HG02870 (cell line): ENCODE measurements at regions not wholly inside any gene's neighbourhood (a gene's known extent, or its start where the extent isn't known, plus 50 kb on each side); places are given as distances from the start of the nearest gene placed in this dataset.

Experiments
- ATAC-seq: cut with Tn5 transposase; IDR thresholded peaks from one replicate; pipeline ENCODE4 v1.9.1; 2021; ENCODE audit warnings: mild to moderate bottlenecking, moderate library complexity; ENCODE audit not compliant: unreplicated experiment

DNA sequence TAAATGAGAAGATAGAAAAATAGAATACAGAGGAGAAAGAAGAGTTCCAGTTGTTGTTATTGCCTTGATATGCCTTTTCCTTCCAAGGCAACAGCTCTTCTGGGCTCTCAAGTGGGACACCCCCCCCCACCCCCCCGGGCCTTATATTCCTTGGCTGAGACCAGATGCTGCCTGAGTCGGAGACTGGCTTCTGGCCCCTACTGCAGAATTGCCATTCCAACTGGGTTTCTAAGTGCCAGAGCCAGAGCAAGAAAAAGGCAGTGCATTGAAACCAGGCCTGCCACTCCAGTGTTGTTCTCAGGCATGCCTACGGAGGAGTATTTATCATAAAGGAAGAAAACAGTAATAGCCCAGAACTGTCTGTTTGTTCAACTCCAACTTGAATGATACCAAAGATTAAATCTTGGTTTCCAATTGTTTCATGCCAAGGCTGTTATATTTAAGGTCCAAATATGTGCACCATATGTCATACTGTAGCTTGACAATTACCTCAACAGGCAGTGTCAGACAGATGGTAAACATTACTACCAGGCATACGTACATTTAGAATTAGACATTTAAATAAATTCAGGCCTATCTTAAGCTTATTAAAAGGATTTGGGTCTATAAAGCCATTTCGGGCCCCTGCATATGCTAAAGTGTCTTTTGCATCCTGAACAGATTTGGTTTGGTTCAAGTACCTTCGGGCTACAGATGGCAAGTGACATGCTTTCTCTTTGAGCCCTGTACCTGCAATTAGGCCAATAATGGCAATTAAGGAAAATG lies 209.9 kb upstream of the SEMA6D start:
- ATAC-seq: no peak

DNA sequence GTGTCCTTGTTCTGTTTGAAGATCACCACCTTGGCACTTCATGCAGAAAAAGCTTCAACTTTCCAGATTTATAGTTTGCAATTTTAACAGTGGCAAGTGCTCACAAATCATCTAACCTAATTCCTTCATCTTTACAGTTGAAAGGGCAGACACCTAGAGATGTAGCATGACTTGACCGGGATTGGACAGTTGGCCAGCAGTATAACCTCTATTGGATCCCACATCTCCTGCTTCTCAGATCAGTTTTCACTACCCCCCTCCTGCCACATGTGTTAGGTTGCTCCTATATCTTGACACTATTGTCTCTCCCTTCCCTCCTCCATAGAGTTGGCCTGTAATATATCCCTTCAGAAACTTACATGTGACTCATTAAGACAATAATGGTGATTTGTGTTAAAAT lies 206.0 kb upstream of the SEMA6D start:
- ATAC-seq: no peak

DNA sequence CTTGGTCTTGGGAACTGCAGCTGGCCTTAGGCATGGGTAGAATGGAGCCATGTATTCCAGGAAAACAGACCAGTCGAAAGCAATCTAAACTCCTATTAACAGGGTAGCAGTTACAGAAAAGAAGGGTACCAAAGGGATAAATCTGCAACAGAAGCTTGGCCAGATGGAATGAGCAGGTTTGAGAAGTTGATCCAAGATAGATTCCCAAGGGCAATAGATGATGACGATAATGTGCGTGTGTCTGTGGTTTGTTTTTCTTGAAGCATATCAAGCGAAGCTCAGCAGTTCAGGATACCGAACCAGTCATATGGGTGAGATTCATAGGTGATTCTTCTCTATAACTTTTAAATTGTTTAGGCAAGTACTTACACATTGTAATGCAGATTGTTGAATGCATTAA lies 203.8 kb upstream of the SEMA6D start:
- ATAC-seq: no peak

DNA sequence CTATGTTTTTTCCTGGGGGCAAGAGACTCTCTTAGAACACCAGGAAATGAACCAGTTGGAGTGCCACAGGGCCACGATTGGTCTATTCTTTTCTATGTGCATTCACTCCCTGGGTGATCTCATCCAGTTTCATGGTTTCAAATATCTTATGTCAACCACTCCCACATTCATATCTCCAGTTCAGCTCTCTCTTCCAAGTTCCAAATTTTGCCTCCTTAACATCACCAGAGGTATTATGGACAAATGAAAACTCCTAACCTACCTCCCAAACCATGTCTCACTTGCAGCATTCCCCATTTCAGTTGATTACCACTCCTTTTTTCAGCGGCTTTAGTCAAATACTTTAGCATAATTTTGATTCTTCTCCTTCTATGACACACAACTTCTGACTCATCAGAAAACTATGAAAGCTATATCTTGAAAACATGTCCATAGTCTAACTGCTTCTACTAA lies 203.1 kb upstream of the SEMA6D start:
- ATAC-seq: no peak

DNA sequence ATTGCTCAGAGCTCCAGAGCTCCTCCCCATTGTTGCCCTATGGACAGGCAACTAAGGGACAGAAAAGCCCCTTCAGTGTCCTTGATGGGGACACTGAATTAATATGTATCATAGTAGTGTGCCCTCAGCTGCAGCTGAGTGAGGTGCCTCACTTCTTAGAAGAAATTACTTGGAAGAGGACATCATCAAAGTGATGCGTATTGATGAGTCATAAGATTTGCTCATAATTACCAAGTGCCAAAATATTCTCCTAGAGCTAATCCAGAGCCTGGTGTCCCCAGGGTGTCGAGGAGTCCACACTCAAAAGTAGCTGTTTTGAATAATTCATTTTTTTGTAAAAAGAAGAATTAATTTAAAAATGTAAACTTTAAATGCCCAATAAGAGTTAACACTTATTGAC lies 200.7 kb upstream of the SEMA6D start:
- ATAC-seq: no peak

DNA sequence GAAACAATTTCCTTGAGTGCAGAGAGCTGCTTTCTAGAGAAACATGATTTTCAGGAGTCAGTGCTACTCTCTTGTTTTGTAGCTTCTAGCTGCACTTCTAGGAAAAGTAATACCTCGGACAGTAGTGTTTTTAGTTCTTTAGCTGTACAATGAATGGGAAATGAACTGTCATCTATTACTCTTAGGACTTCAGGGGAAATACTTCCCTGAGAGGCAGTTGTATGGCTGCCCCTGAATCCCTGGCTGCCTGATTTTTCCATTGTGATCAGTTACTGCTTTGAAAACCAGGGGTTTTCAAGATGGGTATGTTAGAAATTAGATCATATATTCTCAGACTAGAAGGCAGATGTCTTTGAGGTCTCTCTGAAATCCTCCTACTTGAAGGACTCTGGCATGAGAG lies 200.3 kb upstream of the SEMA6D start:
- no peak for ATAC-seq

DNA sequence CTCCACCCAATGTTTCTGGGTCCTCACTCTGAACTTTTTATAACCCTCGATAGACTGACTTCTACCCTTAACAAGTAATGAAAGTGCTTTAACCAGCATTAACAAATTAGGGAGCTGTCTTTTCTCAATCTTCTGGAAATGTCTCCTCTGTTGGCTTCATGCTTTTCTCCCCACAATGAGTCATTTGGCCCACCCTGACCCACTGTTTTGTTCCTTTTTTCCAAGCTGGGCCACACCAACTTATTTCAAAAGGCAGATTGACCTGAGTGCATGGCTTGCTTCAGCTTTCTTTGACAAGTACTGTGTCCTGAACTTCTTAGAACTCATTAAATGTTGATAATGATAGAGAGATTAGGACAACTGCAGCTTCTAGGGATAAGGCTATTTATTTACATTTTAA lies 199.6 kb upstream of the SEMA6D start:
- ATAC-seq: no peak

DNA sequence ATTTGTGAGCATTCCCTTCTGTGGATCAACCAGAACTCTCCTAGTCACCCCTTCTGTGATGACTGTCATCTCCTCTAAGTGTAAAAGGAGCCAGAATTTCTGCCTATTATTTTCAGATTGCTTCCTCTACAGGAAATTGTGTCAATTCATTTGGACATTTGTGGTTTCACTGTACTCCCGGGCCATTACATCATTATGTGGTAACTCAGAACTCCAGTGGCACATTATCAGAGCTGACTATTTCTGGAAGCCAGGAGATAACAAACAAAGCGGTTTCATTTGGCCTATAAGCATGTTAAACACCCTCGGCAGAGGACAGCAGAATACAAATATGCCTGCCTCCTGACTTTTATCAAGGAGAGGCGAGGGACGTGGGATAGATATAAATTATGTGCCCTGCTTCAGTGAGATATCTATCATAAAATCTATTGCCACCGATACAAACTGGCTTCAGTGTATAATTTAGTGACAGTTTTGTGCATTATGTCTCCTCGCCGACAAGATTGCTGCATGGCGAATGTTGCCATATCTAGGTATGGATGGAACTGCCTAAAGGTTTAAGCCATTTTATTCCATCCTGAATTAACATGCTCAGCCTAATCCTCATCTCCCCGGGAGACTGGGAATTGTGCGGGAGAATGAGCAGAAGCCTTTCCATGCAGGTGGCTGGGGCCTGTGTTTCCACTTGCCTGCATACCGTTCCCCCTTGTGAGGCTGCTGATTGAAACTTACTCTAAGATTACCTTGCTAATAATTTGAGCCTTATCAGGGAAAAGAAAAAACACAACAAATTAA lies 193.4 kb upstream of the SEMA6D start:
- no peak for ATAC-seq

DNA sequence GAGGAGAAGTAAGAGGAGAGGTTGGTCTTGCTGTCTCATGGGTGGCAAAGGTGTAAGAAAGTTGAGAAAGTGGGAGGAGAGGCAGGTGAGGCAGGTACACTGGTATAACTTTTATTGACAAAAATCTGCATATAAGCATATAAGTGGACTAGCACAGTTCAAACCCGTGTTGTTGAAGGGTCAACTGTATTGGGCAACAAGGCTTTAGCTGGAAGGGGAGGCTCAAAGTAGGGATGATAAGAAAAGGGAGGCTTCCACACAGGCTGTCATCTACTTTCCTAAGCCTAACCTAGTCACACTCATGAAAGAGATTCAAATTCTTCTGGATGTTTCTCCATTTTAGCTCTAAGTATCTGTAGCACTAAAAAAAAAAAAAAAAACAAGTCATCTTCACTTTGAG lies 188.1 kb upstream of the SEMA6D start:
- no peak for ATAC-seq

DNA sequence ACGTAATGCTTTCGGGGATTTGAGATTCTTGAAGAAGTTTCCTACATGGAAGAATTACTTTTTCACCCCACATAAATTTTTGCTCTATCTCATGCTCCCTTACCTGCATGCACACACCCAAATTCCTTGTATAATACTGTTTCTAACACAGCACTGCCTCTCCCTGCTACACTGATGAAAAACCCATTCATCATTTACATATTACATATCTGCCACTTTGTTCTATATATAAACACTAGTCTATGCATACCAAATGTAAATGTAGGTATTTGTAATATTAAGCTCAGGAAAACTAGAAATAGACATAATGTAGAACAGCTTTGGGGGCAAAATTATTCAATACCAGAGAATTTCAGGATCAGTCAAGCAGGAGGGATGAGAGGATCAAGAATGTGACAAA lies 182.6 kb upstream of the SEMA6D start:
- ATAC-seq: no peak

DNA sequence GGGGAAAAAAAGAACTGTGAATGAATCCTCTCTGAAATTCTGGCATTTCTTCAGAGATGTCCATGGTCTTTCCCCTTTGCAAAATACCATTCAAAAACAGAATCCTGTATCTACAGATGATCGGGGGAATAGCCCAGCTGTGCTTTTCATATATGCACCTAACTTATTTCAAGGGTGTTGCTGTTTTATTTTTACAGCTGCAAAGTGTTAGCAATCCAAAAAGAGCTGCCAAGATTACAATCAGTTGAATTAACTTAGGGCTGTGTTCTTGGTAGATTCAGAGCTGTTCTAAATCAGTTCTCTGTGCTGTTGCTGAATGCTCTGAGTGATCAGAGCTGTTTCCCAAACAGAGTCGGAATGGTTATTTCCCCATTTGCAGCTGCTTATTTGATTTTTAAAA lies 175.7 kb upstream of the SEMA6D start:
- ATAC-seq: no peak

DNA sequence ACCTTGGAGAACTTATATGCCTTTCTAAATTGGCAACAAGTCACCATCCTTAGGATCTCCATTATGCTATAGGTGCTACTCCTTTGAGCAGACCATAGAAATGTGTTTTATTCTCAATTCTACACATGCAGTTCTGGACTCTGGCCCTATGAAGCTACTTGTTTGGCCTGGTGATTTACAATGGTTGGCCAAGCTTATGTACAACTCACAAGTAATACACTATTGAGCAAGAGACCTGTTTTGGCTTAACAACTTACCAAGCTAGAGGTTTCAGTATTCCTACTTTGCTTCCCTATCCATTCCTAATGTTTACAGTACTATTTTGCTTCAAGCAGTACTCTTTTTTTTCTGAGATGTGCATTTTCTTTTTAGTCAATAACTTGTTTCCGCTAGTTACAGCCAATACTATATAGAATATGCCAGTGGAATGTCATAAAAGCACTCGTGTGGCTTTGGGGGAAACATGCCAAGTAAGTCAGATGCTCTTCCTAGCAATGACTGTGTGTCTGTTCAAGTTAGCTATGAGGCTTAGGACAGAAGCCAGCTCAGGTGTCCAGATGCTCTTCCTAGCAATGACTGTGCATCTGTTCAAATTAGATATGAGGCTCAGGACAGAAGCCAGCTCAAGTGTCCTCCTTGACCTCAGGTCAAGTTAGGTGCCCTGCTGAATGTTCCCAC lies 174.9 kb upstream of the SEMA6D start:
- no peak for ATAC-seq

DNA sequence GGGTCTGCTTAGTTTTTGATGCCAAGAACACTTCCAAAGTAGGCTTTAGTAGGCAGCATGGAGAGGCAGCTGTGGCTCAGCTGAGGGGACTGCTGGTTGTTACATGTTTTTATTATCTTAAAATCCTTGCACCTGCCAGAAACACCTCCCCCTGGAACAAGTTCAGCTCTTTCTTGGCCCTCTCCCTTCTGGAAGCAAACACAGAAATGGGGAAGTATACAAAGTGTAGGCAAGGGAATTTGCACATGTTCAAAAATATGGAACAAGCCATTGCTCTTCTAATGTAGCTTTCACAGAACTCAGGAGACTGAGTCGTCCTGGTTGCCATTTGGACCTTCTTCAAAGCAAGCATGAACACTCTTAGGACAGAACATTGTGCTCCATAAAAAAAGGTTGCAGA lies 169.1 kb upstream of the SEMA6D start:
- no peak for ATAC-seq

DNA sequence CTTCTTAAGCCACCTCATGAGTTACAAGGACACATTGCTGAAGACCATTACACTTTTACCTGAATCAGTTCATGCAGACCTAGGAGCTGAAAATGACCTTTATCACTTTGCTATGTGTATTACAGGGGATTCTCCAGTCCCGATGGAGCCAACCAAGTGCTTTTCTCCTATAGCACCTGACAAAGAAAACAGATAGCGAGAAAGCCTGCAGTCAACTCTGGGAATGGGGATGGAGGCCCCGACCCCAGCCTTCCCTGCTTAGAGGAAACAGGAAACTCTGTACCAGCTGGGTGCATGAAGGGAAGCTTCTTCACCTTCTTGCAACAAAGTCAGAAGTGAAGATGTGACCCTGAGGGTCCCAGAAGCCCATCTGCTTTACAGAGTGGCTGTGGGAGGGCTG lies 168.3 kb upstream of the SEMA6D start:
- no peak for ATAC-seq

DNA sequence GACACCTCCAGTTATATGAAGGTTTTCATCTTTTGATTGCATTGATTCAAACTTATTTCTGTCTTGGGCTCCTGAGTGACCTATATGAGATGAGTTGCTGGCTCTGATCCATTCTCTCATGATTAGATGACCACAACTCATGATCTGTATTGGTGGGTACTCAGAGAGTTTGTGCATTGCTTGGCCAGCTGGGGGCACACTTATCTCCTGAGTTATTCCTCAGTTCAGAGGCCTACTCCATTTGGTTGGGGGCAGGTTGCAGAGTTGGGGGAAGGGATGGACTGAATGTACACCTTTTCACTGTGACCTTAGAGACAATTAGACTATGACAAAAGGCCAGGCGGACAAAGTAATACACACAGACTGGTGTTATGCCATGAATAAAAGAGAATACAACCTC lies 166.2 kb upstream of the SEMA6D start:
- no peak for ATAC-seq

DNA sequence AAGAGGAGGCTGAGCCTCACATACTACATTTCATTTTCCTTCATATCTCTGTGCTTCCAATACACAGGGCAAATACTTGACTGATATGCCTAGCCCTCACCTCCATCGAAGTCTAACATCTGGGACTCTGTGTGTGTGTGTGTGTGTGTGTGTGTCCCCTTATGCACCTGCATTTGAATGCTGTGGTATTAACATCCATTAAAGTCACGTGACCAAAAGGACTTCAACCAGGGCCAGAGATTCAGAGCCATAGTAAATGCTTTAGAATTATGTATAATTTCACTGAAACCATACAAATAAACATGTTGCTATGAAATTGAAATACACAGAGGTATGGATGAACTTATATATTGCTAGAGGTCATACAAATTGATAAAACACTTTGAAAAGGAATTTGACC lies 165.8 kb upstream of the SEMA6D start:
- no peak for ATAC-seq

DNA sequence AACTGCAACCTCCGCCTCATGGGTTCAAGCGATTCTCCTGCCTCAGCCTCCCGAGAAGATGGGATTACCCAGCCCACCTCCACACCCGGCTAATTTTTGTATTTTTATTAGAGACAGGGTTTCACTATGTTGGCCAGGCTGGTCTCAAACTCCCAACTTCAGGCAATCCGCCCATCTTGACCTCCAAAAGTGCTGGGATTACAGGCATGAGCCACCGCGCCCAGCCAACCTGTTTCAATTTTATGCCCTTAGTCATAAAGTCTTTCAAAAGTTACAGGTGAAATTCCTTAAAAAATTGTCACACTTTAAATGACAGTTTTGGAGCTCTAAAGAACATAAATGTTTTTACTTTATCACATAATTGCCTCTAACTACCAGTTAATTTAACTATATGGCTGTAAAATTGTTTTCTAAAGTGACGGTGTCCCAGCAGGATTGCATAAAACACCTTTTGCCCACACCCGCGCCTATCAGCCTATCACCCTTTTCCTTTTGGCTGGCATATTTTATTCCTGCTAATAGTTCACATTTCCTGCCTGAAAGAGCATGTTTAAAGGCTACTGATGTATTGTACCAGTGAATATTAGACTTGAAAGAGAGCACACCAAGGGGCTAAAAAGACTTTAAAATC lies 164.2 kb upstream of the SEMA6D start:
- ATAC-seq: no peak

DNA sequence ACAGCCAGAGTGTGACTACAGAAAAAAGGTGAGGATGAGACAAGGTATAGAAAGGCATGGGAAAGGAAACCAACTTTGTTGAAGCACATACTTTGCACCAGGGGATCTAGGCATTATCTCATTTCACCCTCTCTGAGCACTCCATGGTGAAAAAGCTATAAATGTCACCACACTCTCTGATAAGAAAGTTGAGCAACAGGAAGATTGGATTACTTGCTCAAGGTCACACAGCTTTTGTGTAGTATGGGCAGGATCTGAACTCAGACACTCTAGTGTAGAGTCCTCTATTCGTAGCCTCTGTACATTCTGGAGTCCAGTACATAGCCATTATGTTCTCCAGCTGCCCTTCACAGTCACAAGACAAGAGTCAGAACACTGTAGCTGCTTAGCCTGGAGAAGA lies 163.4 kb upstream of the SEMA6D start:
- ATAC-seq: no peak

DNA sequence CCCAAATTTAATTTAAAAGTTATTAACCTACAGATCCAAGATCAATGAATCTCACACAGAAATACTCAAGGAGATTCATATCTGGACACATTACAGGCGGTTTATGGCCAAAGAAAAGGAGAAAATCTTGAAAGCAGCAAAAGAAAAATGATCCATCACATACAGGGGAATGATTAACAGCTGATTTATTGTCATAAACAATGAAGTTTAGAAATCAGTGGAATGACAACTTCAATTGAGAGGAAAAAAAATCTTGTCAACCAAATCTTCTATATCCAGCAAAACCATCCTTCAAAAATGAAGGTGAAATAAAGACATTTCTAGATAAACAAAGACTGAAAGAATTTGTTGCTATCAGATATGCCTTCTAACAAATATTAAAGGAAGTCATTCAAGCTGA lies 156.2 kb upstream of the SEMA6D start:
- no peak for ATAC-seq

DNA sequence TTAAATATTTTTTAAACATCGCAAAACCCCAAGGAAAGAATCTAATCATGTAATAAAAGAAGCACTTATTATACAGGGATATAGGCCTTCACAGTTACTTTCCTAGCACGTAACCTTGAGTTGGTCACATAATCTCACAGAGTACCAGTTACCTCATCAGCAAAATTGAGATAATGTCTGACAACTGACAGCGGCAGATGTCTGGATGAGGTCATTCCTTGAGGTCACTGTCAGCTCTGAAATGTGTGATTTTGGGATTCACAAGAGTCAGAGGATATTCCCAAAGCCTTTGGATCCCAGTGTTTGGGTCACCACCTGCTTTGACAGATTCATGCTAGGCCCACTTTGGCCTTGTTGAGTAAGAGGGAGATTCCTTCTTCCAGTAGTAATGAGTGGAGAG lies 151.4 kb upstream of the SEMA6D start:
- ATAC-seq: no peak

DNA sequence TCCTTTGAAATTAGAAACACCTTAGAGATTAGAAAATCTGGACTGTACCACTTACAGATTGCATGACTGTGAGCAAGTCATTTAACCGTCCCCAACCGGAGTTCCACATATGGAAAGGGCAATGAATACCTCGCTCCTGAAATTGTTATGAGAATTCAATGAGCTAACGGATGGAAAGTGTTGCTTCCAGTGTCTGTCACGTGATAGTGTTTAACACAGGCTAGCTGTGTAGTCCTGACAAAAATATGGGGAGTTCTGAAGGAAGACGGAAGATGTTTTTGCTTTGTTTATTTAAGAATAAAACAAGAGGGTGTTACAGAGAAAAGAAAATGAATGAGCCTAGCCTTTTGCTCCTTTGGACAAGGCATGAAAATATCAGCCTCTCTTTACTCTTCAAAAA lies 150.7 kb upstream of the SEMA6D start:
- no peak for ATAC-seq
